Hepatocyte (in vitro differentiated cells): ENCODE measurements at regions not wholly inside any gene's neighbourhood (a gene's known extent, or its start where the extent isn't known, plus 50 kb on each side); places are given as distances from the start of the nearest gene placed in this dataset.

Source experiments
- EZH2phosphoT487 ChIP-seq: fragments of 200-600 bp; sonication (generic); IDR thresholded peaks from one replicate; pipeline ENCODE4 v1.6.1; 2018; ENCODE audit warnings: antibody characterized with exemption, mild to moderate bottlenecking, low read depth, moderate library complexity; ENCODE audit not compliant: unreplicated experiment, severe bottlenecking
- TF ChIP-seq, protein P1 (sequence below): fragments of 200-600 bp; sonication (generic); IDR thresholded peaks from 2 replicates; pipeline ENCODE4 v1.5.1; 2016; ENCODE audit warnings: antibody characterized with exemption, mild to moderate bottlenecking; ENCODE audit not compliant: poor library complexity

DNA sequence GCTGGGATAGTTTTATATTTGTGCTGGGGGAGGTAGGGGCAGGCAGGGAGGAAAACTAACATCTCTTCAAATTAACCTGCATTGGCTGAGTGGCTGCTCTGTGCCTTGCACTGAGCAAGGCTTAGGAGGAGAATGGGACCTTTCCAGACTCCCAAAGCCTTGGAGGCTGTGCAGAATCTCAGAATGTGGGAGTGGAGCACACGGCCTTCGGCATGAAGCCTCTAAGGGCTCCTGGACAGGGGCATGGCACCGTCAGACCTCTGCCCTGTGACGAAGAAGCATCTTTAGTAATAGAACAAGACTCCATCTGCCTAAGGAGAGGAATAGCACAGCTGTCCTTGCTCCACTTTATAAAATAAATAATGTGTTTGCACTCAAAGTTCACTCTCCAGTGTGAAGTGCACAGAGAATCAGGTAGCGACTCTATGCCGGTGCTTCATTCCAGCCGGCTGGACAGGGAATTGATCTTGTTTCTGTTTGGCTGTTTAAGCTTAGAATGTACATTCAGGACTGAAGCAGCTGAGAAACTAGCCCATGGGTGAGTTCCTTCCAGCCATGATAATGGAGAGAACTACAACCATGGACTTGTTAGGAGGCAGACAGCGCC is 228.5 kb upstream of the ADAMTS9 start:
- TF ChIP-seq, protein P1, sequence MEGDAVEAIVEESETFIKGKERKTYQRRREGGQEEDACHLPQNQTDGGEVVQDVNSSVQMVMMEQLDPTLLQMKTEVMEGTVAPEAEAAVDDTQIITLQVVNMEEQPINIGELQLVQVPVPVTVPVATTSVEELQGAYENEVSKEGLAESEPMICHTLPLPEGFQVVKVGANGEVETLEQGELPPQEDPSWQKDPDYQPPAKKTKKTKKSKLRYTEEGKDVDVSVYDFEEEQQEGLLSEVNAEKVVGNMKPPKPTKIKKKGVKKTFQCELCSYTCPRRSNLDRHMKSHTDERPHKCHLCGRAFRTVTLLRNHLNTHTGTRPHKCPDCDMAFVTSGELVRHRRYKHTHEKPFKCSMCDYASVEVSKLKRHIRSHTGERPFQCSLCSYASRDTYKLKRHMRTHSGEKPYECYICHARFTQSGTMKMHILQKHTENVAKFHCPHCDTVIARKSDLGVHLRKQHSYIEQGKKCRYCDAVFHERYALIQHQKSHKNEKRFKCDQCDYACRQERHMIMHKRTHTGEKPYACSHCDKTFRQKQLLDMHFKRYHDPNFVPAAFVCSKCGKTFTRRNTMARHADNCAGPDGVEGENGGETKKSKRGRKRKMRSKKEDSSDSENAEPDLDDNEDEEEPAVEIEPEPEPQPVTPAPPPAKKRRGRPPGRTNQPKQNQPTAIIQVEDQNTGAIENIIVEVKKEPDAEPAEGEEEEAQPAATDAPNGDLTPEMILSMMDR: no peak
- no peak for TF ChIP-seq EZH2phosphoT487
